SK-N-SH (cell line): ENCODE measurements at regions not wholly inside any gene's neighbourhood (a gene's known extent, or its start where the extent isn't known, plus 50 kb on each side); places are given as distances from the start of the nearest gene placed in this dataset.

Source experiments
- CHD2 ChIP-seq: fragments of 150-350 bp; IDR thresholded peaks from 2 replicates; pipeline ENCODE4 v1.6.1; 2018; ENCODE audit warnings: low read length; ENCODE audit not compliant: partially characterized antibody
- EP300 ChIP-seq, 2 experiments: IDR thresholded peaks; 2 replicates each; pipeline versions ENCODE4 v1.4.0 to v1.6.1; 2012; ENCODE audit warnings: borderline replicate concordance in 1 of 2, low read depth in 1 of 2, low read length in 1 of 2
- FOSL2 ChIP-seq: IDR thresholded peaks from 2 replicates; pipeline ENCODE4 v1.4.0; 2012; ENCODE audit warnings: low read depth, mild to moderate bottlenecking, moderate library complexity, borderline replicate concordance
- FOXJ3 ChIP-seq: sonication (generic); formaldehyde crosslinking; IDR thresholded peaks from 2 replicates; pipeline ENCODE4 v1.5.1; 2020; ENCODE audit warnings: mild to moderate bottlenecking, missing genetic modification reagents
- FOXM1 ChIP-seq: IDR thresholded peaks from 2 replicates; pipeline ENCODE4 v1.4.0; 2012; ENCODE audit warnings: low read depth, mild to moderate bottlenecking
- GATA2 ChIP-seq: sonication (generic); formaldehyde crosslinking; IDR thresholded peaks from 2 replicates; pipeline ENCODE4 v1.5.0; 2020; ENCODE audit warnings: mild to moderate bottlenecking, missing genetic modification reagents
- MEF2A ChIP-seq: IDR thresholded peaks from 2 replicates; pipeline ENCODE4 v1.4.0; 2012; ENCODE audit warnings: low read depth, borderline replicate concordance
- NRF1 ChIP-seq: IDR thresholded peaks from 2 replicates; pipeline ENCODE4 v1.6.1; 2012; ENCODE audit warnings: low read depth, mild to moderate bottlenecking, low read length
- RCOR1 ChIP-seq: fragments of 150-350 bp; IDR thresholded peaks from 2 replicates; pipeline ENCODE4 v1.6.1; 2017; ENCODE audit warnings: antibody characterized with exemption, low read length
- SMC3 ChIP-seq: IDR thresholded peaks from 2 replicates; pipeline ENCODE4 v1.6.1; 2012; ENCODE audit warnings: low read depth, low read length, improper control_type of control experiment
- TAF1 ChIP-seq: IDR thresholded peaks from 2 replicates; pipeline ENCODE4 v1.6.1; 2012; ENCODE audit warnings: low read depth, mild to moderate bottlenecking, low read length, moderate library complexity, borderline replicate concordance
- TEAD4 ChIP-seq: IDR thresholded peaks from 2 replicates; pipeline ENCODE4 v1.4.0; 2012; ENCODE audit warnings: mild to moderate bottlenecking, borderline replicate concordance; ENCODE audit not compliant: insufficient read depth
- YY1 ChIP-seq: IDR thresholded peaks from 2 replicates; pipeline ENCODE4 v1.4.0; 2012; ENCODE audit warnings: low read depth, mild to moderate bottlenecking
- TF ChIP-seq, protein P1 (sequence below): fragments of 150-350 bp; IDR thresholded peaks from 2 replicates; pipeline ENCODE4 v1.6.1; 2016; ENCODE audit warnings: mild to moderate bottlenecking, low read depth, low read length
- TF ChIP-seq, protein P2 (sequence below): IDR thresholded peaks from 2 replicates; pipeline ENCODE4 v1.4.0; 2012; ENCODE audit warnings: low read depth, borderline replicate concordance
- TF ChIP-seq, protein P3 (sequence below): IDR thresholded peaks from 2 replicates; pipeline ENCODE4 v1.4.0; 2012; ENCODE audit warnings: low read depth, borderline replicate concordance
- TF ChIP-seq, protein P4 (sequence below): fragments of 150-350 bp; IDR thresholded peaks from 2 replicates; pipeline ENCODE4 v1.6.1; 2017; ENCODE audit warnings: antibody characterized with exemption, low read length, low read depth, borderline replicate concordance
- TF ChIP-seq, protein P5 (sequence below): IDR thresholded peaks from 2 replicates; pipeline ENCODE4 v1.6.1; 2012; ENCODE audit warnings: mild to moderate bottlenecking, low read depth, low read length, moderate library complexity
- TF ChIP-seq, protein P6 (sequence below): fragments of 200-600 bp; sonication (generic); IDR thresholded peaks from 2 replicates; pipeline ENCODE4 v1.6.1; 2017; ENCODE audit warnings: antibody characterized with exemption, mild to moderate bottlenecking, moderate library complexity

DNA sequence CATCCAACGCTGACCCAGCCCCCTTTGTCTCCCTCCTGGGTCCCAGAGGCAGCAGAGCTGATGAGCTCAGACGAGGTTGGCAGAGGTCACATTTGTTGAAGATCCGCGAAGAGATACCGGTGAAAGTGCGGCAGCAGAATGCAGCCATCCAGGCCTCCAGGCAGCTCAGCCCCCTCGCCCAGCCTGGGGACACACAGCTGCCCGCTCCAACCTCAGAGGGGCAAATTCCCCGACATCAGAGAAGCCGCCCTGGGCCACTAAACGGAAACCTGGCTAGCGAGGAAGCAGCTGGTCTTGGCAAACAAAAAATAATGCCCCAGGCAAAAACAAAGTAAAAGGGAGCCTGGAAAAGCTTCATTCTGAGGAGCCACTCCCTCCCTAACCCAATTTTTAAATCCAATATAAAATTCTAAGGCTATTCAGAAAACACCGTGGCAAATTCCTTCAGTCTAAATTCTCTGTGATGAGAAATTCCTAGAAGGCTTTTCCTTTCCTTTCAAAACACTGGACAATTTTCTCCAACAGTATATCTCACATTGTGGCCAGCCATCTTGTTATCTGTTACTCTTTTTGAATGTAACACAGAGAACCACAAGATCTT lies 262.4 kb downstream of the SS18 start (continued):
- peak; percentile 76 for TF ChIP-seq CHD2
- peak; percentile 25; the same call in 1 of the 2 replicates for TF ChIP-seq FOSL2
- TF ChIP-seq, protein P1, sequence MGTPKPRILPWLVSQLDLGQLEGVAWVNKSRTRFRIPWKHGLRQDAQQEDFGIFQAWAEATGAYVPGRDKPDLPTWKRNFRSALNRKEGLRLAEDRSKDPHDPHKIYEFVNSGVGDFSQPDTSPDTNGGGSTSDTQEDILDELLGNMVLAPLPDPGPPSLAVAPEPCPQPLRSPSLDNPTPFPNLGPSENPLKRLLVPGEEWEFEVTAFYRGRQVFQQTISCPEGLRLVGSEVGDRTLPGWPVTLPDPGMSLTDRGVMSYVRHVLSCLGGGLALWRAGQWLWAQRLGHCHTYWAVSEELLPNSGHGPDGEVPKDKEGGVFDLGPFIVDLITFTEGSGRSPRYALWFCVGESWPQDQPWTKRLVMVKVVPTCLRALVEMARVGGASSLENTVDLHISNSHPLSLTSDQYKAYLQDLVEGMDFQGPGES, result no peak
- TF ChIP-seq FOXJ3 (CRISPR knock-in tag), result peak; percentile 62; the same call in 1 of the 2 replicates
- no peak for TF ChIP-seq MEF2A
- no peak for TF ChIP-seq FOXM1
- peak; percentile 40; the same call in 1 of the 2 replicates for TF ChIP-seq YY1
- TF ChIP-seq, protein P2, sequence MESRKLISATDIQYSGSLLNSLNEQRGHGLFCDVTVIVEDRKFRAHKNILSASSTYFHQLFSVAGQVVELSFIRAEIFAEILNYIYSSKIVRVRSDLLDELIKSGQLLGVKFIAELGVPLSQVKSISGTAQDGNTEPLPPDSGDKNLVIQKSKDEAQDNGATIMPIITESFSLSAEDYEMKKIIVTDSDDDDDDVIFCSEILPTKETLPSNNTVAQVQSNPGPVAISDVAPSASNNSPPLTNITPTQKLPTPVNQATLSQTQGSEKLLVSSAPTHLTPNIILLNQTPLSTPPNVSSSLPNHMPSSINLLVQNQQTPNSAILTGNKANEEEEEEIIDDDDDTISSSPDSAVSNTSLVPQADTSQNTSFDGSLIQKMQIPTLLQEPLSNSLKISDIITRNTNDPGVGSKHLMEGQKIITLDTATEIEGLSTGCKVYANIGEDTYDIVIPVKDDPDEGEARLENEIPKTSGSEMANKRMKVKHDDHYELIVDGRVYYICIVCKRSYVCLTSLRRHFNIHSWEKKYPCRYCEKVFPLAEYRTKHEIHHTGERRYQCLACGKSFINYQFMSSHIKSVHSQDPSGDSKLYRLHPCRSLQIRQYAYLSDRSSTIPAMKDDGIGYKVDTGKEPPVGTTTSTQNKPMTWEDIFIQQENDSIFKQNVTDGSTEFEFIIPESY, result no peak
- TF ChIP-seq, protein P3, sequence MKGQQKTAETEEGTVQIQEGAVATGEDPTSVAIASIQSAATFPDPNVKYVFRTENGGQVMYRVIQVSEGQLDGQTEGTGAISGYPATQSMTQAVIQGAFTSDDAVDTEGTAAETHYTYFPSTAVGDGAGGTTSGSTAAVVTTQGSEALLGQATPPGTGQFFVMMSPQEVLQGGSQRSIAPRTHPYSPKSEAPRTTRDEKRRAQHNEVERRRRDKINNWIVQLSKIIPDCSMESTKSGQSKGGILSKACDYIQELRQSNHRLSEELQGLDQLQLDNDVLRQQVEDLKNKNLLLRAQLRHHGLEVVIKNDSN, result no peak
- peak; percentile 91 for TF ChIP-seq GATA2 (CRISPR knock-in tag)
- TF ChIP-seq, protein P4, sequence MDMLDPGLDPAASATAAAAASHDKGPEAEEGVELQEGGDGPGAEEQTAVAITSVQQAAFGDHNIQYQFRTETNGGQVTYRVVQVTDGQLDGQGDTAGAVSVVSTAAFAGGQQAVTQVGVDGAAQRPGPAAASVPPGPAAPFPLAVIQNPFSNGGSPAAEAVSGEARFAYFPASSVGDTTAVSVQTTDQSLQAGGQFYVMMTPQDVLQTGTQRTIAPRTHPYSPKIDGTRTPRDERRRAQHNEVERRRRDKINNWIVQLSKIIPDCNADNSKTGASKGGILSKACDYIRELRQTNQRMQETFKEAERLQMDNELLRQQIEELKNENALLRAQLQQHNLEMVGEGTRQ, result no peak
- TF ChIP-seq EP300 (IDR thresholded peaks at IDR 0.05; ENCODE audit: borderline replicate concordance in 1 of 2, low read depth in 1 of 2, low read length in 1 of 2), result peak; percentile 56 to 79; a peak in 3 of 4 replicates
- TF ChIP-seq NRF1, result no peak
- TF ChIP-seq SMC3, result no peak
- TF ChIP-seq, protein P5, sequence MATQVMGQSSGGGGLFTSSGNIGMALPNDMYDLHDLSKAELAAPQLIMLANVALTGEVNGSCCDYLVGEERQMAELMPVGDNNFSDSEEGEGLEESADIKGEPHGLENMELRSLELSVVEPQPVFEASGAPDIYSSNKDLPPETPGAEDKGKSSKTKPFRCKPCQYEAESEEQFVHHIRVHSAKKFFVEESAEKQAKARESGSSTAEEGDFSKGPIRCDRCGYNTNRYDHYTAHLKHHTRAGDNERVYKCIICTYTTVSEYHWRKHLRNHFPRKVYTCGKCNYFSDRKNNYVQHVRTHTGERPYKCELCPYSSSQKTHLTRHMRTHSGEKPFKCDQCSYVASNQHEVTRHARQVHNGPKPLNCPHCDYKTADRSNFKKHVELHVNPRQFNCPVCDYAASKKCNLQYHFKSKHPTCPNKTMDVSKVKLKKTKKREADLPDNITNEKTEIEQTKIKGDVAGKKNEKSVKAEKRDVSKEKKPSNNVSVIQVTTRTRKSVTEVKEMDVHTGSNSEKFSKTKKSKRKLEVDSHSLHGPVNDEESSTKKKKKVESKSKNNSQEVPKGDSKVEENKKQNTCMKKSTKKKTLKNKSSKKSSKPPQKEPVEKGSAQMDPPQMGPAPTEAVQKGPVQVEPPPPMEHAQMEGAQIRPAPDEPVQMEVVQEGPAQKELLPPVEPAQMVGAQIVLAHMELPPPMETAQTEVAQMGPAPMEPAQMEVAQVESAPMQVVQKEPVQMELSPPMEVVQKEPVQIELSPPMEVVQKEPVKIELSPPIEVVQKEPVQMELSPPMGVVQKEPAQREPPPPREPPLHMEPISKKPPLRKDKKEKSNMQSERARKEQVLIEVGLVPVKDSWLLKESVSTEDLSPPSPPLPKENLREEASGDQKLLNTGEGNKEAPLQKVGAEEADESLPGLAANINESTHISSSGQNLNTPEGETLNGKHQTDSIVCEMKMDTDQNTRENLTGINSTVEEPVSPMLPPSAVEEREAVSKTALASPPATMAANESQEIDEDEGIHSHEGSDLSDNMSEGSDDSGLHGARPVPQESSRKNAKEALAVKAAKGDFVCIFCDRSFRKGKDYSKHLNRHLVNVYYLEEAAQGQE, result no peak
- TF ChIP-seq, protein P6, sequence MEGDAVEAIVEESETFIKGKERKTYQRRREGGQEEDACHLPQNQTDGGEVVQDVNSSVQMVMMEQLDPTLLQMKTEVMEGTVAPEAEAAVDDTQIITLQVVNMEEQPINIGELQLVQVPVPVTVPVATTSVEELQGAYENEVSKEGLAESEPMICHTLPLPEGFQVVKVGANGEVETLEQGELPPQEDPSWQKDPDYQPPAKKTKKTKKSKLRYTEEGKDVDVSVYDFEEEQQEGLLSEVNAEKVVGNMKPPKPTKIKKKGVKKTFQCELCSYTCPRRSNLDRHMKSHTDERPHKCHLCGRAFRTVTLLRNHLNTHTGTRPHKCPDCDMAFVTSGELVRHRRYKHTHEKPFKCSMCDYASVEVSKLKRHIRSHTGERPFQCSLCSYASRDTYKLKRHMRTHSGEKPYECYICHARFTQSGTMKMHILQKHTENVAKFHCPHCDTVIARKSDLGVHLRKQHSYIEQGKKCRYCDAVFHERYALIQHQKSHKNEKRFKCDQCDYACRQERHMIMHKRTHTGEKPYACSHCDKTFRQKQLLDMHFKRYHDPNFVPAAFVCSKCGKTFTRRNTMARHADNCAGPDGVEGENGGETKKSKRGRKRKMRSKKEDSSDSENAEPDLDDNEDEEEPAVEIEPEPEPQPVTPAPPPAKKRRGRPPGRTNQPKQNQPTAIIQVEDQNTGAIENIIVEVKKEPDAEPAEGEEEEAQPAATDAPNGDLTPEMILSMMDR, result no peak
- TF ChIP-seq TEAD4, result peak; percentile 46; the same call in 1 of the 2 replicates
- peak; percentile 89 for TF ChIP-seq RCOR1
- peak; percentile 28; the same call in 1 of the 2 replicates for TF ChIP-seq TAF1
